AG10803 (cell line): ENCODE measurements at regions not wholly inside any gene's neighbourhood (a gene's known extent, or its start where the extent isn't known, plus 50 kb on each side); places are given as distances from the start of the nearest gene placed in this dataset.

Experiments used
- DNase-seq: peaks from one replicate; pipeline ENCODE4 v3.0.0; 2010; ENCODE audit warnings: low read depth
- H3K4me3 ChIP-seq: 2 replicates; pipeline ENCODE4 v1.5.1; 2011; ENCODE audit warnings: mild to moderate bottlenecking, low read length, control low read depth
- TF ChIP-seq, protein P1 (sequence below): conservative IDR thresholded peaks from 2 replicates; pipeline ENCODE4 v1.5.1; 2011; ENCODE audit warnings: mild to moderate bottlenecking, low read length, control low read depth, inconsistent platforms

DNA sequence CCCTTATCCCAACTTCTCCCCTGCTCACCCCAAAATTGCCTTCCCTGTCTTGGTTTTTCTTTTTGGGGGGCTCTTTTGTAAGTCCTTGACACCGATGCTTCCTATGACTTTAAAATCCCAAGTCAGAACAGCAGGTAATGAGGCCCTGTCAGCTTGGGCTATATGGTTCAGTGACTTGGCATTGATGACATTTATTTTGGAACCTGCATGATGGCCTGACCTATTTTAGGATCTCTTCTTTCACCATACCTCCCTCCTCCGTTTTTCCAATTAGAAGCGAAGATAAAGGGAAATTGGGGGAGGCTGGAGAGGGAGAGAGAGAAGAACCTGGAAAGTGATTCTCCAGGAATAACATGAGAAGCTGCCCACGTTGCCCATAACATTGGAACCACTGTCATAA lies 424.9 kb upstream of the AUTS2 start:
- H3K4me3 ChIP-seq = no peak overlapping the region
- no peak for DNase-seq
- TF ChIP-seq, protein P1, sequence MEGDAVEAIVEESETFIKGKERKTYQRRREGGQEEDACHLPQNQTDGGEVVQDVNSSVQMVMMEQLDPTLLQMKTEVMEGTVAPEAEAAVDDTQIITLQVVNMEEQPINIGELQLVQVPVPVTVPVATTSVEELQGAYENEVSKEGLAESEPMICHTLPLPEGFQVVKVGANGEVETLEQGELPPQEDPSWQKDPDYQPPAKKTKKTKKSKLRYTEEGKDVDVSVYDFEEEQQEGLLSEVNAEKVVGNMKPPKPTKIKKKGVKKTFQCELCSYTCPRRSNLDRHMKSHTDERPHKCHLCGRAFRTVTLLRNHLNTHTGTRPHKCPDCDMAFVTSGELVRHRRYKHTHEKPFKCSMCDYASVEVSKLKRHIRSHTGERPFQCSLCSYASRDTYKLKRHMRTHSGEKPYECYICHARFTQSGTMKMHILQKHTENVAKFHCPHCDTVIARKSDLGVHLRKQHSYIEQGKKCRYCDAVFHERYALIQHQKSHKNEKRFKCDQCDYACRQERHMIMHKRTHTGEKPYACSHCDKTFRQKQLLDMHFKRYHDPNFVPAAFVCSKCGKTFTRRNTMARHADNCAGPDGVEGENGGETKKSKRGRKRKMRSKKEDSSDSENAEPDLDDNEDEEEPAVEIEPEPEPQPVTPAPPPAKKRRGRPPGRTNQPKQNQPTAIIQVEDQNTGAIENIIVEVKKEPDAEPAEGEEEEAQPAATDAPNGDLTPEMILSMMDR = no peak

- TF ChIP-seq, protein P1 = no peak
- DNase-seq = peak; percentile 45
- no peak overlapping the region for H3K4me3 ChIP-seq
These were observed 424.4 kb upstream of the AUTS2 start for GRCh38 chr7:69173846-69174245.

GRCh38 chr7:69176841-69177240 lies 421.4 kb upstream of the AUTS2 start:
- peak; percentile 3 for DNase-seq
- TF ChIP-seq, protein P1 = no peak
- H3K4me3 ChIP-seq = no peak overlapping the region

GRCh38 chr7:69177461-69177861 lies 420.8 kb upstream of the AUTS2 start:
- DNase-seq = peak; percentile 31
- TF ChIP-seq, protein P1 = no peak
- no peak overlapping the region for H3K4me3 ChIP-seq

- DNase-seq = peak; percentile 81
- TF ChIP-seq, protein P1 = no peak
- no peak overlapping the region for H3K4me3 ChIP-seq
These were observed 420.3 kb upstream of the AUTS2 start for GRCh38 chr7:69177941-69178494.

DNA sequence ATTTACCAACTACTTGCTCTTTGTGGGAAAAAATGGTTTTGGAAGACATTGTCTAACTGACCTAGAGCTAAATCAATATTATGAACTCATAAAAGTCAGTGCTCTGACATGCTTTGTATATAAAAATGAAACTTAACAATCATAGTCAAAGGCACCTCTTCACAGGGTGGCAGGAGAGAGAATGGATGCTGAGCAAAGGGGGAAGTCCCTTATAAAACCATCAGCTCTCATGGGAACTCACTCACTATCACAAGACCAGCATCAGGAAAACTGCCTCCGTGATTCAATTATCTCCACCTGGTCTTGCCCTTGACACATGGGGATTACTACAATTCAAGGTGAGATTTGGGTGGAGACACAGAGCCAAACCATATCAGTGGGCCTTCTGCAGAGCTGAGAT lies 417.6 kb upstream of the AUTS2 start:
- TF ChIP-seq, protein P1 = no peak
- DNase-seq = no peak
- no peak overlapping the region for H3K4me3 ChIP-seq

DNA sequence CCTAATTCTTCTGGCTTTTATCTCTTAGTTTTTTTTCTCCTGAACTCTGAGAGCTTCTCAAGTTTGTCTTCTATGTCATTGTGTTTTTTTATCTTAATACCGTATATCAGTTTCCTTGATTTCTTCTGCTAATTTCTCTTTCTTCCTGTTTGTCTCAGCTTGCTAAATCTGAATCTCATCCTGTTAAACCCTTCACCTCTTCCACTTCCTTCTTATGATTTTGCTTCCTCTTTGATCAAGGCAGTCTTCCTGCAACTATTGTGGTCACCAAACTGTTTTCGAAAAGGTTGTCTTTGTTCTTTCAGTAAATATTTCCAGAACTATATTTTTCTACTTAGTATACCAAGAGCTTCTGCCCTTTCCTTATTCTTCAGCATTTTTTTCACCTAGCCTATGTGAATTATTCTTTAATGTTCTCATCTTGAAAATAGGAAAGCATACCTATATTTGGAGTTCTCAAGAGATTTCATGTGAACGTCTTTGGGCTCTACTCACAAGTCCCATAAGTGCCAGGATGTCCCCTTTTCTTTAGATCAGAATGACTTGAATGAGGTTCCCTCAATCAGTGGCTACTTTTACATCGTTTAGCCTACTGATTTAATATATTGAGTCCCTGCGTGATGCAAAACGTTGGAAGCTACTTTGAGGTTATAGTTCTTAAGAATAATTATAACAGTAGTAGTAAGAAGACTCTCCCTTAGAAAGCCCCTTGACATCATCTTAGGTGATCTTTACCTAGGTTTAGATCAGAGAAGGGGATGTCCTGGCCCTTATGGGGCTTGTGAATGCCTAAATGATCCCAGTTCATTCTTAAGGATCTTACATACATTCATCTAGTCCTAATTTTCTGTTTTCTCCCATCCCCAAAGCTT lies 415.4 kb upstream of the AUTS2 start:
- H3K4me3 ChIP-seq = no peak overlapping the region
- TF ChIP-seq, protein P1 = no peak
- DNase-seq = no peak
